PFSK-1 (cell line): ENCODE measurements at regions not wholly inside any gene's neighbourhood (a gene's known extent, or its start where the extent isn't known, plus 50 kb on each side); places are given as distances from the start of the nearest gene placed in this dataset.

Source experiments
- FOXP2 ChIP-seq: optimal IDR thresholded peaks from 2 replicates; pipeline ENCODE3; 2011; ENCODE audit warnings: borderline replicate concordance, control low read depth, inconsistent platforms; ENCODE audit not compliant: insufficient read depth; ENCODE audit errors: extremely low read length, extremely low read depth
- POLR2AphosphoS5 ChIP-seq: IDR thresholded peaks from 2 replicates; pipeline ENCODE4 v1.6.1; 2012; ENCODE audit warnings: low read depth, mild to moderate bottlenecking, control low read depth, low read length, moderate library complexity
- SIN3A ChIP-seq: IDR thresholded peaks from 2 replicates; pipeline ENCODE4 v1.6.1; 2012; ENCODE audit warnings: mild to moderate bottlenecking, low read length, moderate library complexity, borderline replicate concordance; ENCODE audit not compliant: insufficient read depth
- TAF1 ChIP-seq: IDR thresholded peaks from 2 replicates; pipeline ENCODE4 v1.6.1; 2012; ENCODE audit warnings: low read length, control low read depth, borderline replicate concordance; ENCODE audit not compliant: insufficient read depth
- TF ChIP-seq, protein P1 (sequence below), 2 experiments: IDR thresholded peaks; 2 replicates each; pipeline versions ENCODE4 v1.6.1 to v1.8.0; 2011 to 2012; ENCODE audit warnings: low read depth in 2 of 2, low read length in 2 of 2, control low read depth in 1 of 2, inconsistent platforms in 1 of 2, mild to moderate bottlenecking in 1 of 2, moderate library complexity in 1 of 2; ENCODE audit not compliant: insufficient read depth in 1 of 2

DNA sequence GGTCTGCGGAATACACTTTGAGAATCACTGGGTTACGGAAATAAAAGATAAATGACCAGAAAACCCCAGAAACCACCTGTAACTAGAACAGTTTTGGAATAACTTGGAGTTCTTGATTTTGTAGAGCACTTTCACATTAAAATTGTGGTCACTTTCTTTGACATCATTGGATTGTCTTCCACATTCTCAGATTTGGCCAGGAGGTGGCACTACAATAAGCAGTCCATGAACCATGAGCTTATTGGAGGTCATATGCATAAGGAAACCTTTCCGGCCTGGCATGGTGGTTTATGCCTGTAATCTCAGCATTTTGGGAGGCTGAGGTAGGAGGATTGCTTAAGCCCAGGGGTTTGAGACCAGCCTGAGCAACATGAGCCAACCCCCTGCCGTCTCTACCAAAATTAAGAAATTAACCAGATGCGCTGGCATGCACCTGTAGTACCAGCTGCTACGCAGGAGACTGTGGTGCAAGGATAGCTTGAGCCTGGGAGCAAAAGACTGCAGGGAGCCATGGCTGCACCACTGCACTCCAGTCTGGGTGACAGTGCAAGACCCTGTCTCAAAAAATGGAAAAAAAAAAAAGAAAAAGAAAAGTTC lies 107.7 kb upstream of the CAND1 start:
- TF ChIP-seq, protein P1, sequence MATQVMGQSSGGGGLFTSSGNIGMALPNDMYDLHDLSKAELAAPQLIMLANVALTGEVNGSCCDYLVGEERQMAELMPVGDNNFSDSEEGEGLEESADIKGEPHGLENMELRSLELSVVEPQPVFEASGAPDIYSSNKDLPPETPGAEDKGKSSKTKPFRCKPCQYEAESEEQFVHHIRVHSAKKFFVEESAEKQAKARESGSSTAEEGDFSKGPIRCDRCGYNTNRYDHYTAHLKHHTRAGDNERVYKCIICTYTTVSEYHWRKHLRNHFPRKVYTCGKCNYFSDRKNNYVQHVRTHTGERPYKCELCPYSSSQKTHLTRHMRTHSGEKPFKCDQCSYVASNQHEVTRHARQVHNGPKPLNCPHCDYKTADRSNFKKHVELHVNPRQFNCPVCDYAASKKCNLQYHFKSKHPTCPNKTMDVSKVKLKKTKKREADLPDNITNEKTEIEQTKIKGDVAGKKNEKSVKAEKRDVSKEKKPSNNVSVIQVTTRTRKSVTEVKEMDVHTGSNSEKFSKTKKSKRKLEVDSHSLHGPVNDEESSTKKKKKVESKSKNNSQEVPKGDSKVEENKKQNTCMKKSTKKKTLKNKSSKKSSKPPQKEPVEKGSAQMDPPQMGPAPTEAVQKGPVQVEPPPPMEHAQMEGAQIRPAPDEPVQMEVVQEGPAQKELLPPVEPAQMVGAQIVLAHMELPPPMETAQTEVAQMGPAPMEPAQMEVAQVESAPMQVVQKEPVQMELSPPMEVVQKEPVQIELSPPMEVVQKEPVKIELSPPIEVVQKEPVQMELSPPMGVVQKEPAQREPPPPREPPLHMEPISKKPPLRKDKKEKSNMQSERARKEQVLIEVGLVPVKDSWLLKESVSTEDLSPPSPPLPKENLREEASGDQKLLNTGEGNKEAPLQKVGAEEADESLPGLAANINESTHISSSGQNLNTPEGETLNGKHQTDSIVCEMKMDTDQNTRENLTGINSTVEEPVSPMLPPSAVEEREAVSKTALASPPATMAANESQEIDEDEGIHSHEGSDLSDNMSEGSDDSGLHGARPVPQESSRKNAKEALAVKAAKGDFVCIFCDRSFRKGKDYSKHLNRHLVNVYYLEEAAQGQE (IDR thresholded peaks at IDR 0.05; ENCODE audit: insufficient read depth in 1 of 2, low read depth in 2 of 2, low read length in 2 of 2) = no peak
- TF ChIP-seq FOXP2 (no peak), TAF1 (no peak), POLR2AphosphoS5 (no peak), SIN3A (no peak)

DNA sequence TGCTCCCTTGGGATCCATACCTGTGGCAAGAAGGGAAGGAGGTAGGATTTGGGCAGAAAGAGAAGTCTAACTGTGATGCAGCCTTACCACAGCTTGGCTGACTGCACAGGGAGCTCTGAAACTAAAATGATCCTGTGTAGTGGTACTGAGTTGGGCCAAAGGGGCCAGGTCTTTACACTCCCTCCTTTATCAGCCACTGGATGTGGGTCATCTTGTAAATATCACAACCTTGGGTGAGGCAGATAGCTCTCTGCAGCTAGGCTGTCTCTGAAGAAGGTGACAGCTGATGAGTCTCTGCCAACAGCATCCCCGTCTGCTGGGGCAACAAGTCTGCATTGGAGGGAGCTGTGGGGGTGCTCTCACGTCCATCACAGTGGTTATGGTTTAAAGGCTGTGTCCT lies 95.9 kb upstream of the CAND1 start:
- TF ChIP-seq FOXP2 (no peak), TAF1 (no peak), POLR2AphosphoS5 (no peak), SIN3A (no peak)
- TF ChIP-seq, protein P1 (IDR thresholded peaks at IDR 0.05; ENCODE audit: insufficient read depth in 1 of 2, low read depth in 2 of 2, low read length in 2 of 2) = no peak

DNA sequence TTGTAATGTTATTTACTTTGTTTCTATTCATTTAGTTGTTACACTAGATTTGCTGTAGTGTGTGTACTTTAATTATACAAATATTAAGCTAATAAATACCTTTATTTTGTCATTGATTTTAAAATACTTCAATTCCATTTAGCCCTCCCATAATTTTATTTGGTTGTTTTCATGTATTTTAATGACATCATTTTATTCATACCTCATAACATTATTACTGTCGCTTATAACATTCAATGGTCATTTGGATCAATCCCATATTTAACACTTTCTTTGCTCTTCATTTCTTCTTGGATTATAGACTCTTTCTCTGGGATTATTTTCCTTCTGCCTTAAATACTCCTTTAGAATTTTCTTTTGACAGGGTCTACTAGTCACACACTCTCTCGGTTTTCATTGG lies 86.6 kb upstream of the CAND1 start:
- TF ChIP-seq SIN3A (no peak), FOXP2 (no peak), POLR2AphosphoS5 (no peak), TAF1 (no peak)

DNA sequence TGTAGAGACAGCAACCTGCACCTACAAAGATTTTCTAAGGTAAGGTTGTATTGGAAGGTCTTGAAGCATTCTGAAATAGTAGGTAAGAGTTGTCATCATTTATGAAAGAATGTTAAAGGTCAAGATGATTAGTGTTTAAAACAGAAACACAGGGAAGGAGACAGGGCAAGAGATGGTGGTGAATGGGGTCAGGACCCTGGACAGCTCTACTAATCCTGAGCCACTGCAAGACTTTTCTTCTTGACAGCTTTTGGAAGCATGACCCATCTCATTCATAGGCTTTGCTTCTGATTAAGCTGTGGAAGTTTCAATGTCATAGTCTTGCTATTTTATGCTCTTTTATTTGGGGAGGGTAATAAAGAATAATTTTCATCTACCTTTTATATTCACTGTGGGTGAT lies 75.5 kb upstream of the CAND1 start:
- TF ChIP-seq, protein P1 (IDR thresholded peaks at IDR 0.05; ENCODE audit: insufficient read depth in 1 of 2, low read depth in 2 of 2, low read length in 2 of 2) = peak; percentile 90 to 100
- TF ChIP-seq SIN3A = no peak

DNA sequence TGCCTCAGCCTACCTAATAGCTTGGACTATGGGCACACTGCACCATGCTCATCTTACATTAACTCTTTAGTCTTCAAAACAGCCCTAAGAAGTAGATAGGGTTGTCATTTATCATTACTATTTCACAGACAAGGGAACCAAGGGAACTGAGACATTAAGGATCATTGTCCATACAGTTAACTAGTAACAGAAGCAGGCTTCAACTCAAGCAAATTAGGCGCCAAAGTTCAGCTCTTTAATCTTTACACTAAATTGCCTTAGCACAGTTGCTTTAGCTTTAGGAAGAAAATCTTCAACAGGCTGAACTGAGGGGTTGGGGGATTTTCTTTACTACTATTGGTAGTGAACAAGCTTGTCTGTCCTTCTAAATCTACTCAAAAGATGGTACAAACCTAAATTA lies 68.8 kb upstream of the CAND1 start:
- TF ChIP-seq POLR2AphosphoS5 (no peak), FOXP2 (no peak), SIN3A (no peak), TAF1 (no peak)
- TF ChIP-seq, protein P1 (IDR thresholded peaks at IDR 0.05; ENCODE audit: insufficient read depth in 1 of 2, low read depth in 2 of 2, low read length in 2 of 2) = no peak
